Neuronal stem cell (in vitro differentiated cells): ENCODE measurements at regions not wholly inside any gene's neighbourhood (a gene's known extent, or its start where the extent isn't known, plus 50 kb on each side); places are given as distances from the start of the nearest gene placed in this dataset.

ENCODE experiments used
- DNase-seq: peaks from one replicate; pipeline ENCODE4 v3.0.0-alpha.2; 2013; ENCODE audit warnings: low spot score
- H2AFZ ChIP-seq: one replicate; pipeline ENCODE4 v1.6.1; 2013; ENCODE audit warnings: mild to moderate bottlenecking, low read length, inconsistent platforms
- H2AK5ac ChIP-seq: 2 replicates; pipeline ENCODE4 v1.6.1; 2013; ENCODE audit warnings: low read depth, mild to moderate bottlenecking, inconsistent platforms, low read length, moderate library complexity, mixed read lengths
- H2BK120ac ChIP-seq: 2 replicates; pipeline ENCODE4 v1.6.1; 2013; ENCODE audit warnings: low read depth, mild to moderate bottlenecking, inconsistent platforms, low read length, moderate library complexity, mixed read lengths
- H2BK12ac ChIP-seq: one replicate; pipeline ENCODE4 v1.6.1; 2013; ENCODE audit warnings: low read length, inconsistent platforms
- H2BK15ac ChIP-seq: 2 replicates; pipeline ENCODE4 v1.6.1; 2013; ENCODE audit warnings: mild to moderate bottlenecking, low read length, inconsistent platforms, mixed read lengths
- H2BK5ac ChIP-seq: one replicate; pipeline ENCODE4 v1.6.1; 2013; ENCODE audit warnings: inconsistent platforms, mild to moderate bottlenecking, low read length, moderate library complexity
- H3K14ac ChIP-seq: one replicate; pipeline ENCODE4 v1.6.1; 2013; ENCODE audit warnings: low read length, inconsistent platforms
- H3K18ac ChIP-seq: 2 replicates; pipeline ENCODE4 v1.6.1; 2013; ENCODE audit warnings: low read length, inconsistent platforms
- H3K23ac ChIP-seq: 2 replicates; pipeline ENCODE4 v1.6.1; 2013; ENCODE audit warnings: low read depth, mild to moderate bottlenecking, mixed read lengths, low read length, inconsistent platforms; ENCODE audit not compliant: poor library complexity
- H3K27ac ChIP-seq: replicated peaks from 3 replicates; pipeline ENCODE4 v1.5.1; 2013; ENCODE audit warnings: low read length, inconsistent platforms
- H3K27me3 ChIP-seq, 3 experiments: 2 replicates each; pipeline ENCODE4 v1.6.1; 2013; ENCODE audit warnings: low read length in 3 of 3, mild to moderate bottlenecking in 2 of 3, inconsistent platforms in 1 of 3, low read depth in 1 of 3, mixed read lengths in 1 of 3, moderate library complexity in 1 of 3; ENCODE audit not compliant: control insufficient read depth in 3 of 3, insufficient read depth in 3 of 3
- H3K36me3 ChIP-seq, 2 donors: replicated peaks in 1 of 2; 2 replicates each; pipeline ENCODE4 v1.6.1; 2013; ENCODE audit warnings: low read length in 2 of 2; ENCODE audit not compliant: control insufficient read depth in 2 of 2, insufficient read depth in 2 of 2
- H3K4ac ChIP-seq: 2 replicates; pipeline ENCODE4 v1.6.1; 2013; ENCODE audit warnings: inconsistent platforms, mild to moderate bottlenecking, low read length, moderate library complexity
- H3K4me1 ChIP-seq, 2 donors: 1 replicate in 1 of 2; 2 replicates in 1 of 2; pipeline ENCODE4 v1.6.1; 2013; ENCODE audit warnings: low read length in 2 of 2, low read depth in 1 of 2; ENCODE audit not compliant: control insufficient read depth in 2 of 2, insufficient read depth in 1 of 2
- H3K4me2 ChIP-seq: one replicate; pipeline ENCODE4 v1.6.1; 2013; ENCODE audit warnings: mild to moderate bottlenecking, low read length, inconsistent platforms; ENCODE audit not compliant: insufficient read depth, poor library complexity, severe bottlenecking
- H3K4me3 ChIP-seq, 2 donors: 2 replicates each; pipeline ENCODE4 v1.5.1; 2013; ENCODE audit warnings: low read length in 2 of 2, mild to moderate bottlenecking in 2 of 2, inconsistent platforms in 1 of 2, moderate library complexity in 1 of 2
- H3K79me1 ChIP-seq: one replicate; pipeline ENCODE4 v1.6.1; 2013; ENCODE audit warnings: low read depth, mild to moderate bottlenecking, inconsistent platforms, low read length, moderate library complexity
- H3K9ac ChIP-seq: one replicate; pipeline ENCODE4 v1.6.1; 2013; ENCODE audit warnings: mild to moderate bottlenecking, low read depth, low read length, inconsistent platforms; ENCODE audit not compliant: poor library complexity
- H3K9me3 ChIP-seq, 2 donors: replicated peaks in 1 of 2; 2 replicates each; pipeline versions ENCODE3 to v1.6.1; 2013; ENCODE audit warnings: low read length in 2 of 2, mild to moderate bottlenecking in 2 of 2, inconsistent platforms in 1 of 2, low read depth in 1 of 2, mixed read lengths in 1 of 2, moderate library complexity in 1 of 2; ENCODE audit not compliant: control insufficient read depth in 2 of 2, insufficient read depth in 1 of 2
- H4K8ac ChIP-seq: one replicate; pipeline ENCODE4 v1.6.1; 2013; ENCODE audit warnings: low read depth, mild to moderate bottlenecking, inconsistent platforms, low read length, moderate library complexity
- H4K91ac ChIP-seq: one replicate; pipeline ENCODE4 v1.6.1; 2013; ENCODE audit warnings: low read length, low read depth, mild to moderate bottlenecking, inconsistent platforms; ENCODE audit not compliant: poor library complexity
- WGBS, 2 donors: extraction: QIAGEN DNeasy Blood & Tissue Kit; methylation state at CpG; one replicate each; pipeline ENCODE4 v1.1.7; 2013; ENCODE audit warnings: missing lambda C conversion rate in 2 of 2, mixed read lengths in 1 of 2; ENCODE audit not compliant: insufficient read length in 2 of 2, insufficient replicate concordance in 1 of 2; ENCODE audit errors: extremely low coverage in 2 of 2; 5-methylcytosine and 5-hydroxymethylcytosine counted together

GRCh38 chr14:81766321-81766915 is 232.8 kb upstream of the SEL1L start:
- no peak overlapping the region for H3K9ac ChIP-seq
- no peak overlapping the region for H3K14ac ChIP-seq
- no peak overlapping the region for H4K8ac ChIP-seq
- no peaks in the 10 kb centered on the region for H3K9me3 ChIP-seq
- H3K4ac ChIP-seq = no peak overlapping the region
- no peak overlapping the region for H3K23ac ChIP-seq
- no peak overlapping the region for H2AFZ ChIP-seq
- DNase-seq = no peak
- no peak overlapping the region for H3K18ac ChIP-seq
- no peak overlapping the region for H2BK12ac ChIP-seq
- H3K36me3 ChIP-seq = no peaks in the 10 kb centered on the region
- no peak overlapping the region for H2BK15ac ChIP-seq
- H3K4me3 ChIP-seq = no peak overlapping the region
- no peak overlapping the region for H2AK5ac ChIP-seq
- no peak overlapping the region for H3K4me2 ChIP-seq
- no peak overlapping the region for H2BK120ac ChIP-seq
- peak overlapping the region; percentile 25 for H3K27ac ChIP-seq
- H3K79me1 ChIP-seq = no peaks in the 10 kb centered on the region
- peaks cover 0 to 6% of the 10 kb centered on the region in 2 donors for H3K4me1 ChIP-seq
- no peaks in the 10 kb centered on the region for H3K27me3 ChIP-seq
- no peak overlapping the region for H4K91ac ChIP-seq
- WGBS, 2 donors = no CpG with 5 or more reads among the region's 4 CpGs
- no peak overlapping the region for H2BK5ac ChIP-seq

GRCh38 chr14:81767266-81767995 is 233.8 kb upstream of the SEL1L start:
- Histone ChIP-seq H3K27ac (peak overlapping the region; percentile 56), H3K18ac (no peak overlapping the region), H3K4me1 (peaks cover 0 to 6% of the 10 kb centered on the region in 2 donors), H3K79me1 (no peaks in the 10 kb centered on the region), H4K8ac (no peak overlapping the region), H4K91ac (no peak overlapping the region), H3K4me2 (no peak overlapping the region), H2AFZ (no peak overlapping the region), H3K14ac (no peak overlapping the region), H2BK5ac (no peak overlapping the region), H2BK120ac (no peak overlapping the region), H3K36me3 (no peaks in the 10 kb centered on the region), H3K27me3 (no peaks in the 10 kb centered on the region), H2AK5ac (no peak overlapping the region), H3K4me3 (no peak overlapping the region), H2BK12ac (no peak overlapping the region), H3K23ac (no peak overlapping the region), H3K4ac (no peak overlapping the region), H2BK15ac (no peak overlapping the region), H3K9ac (no peak overlapping the region), H3K9me3 (no peaks in the 10 kb centered on the region)
- WGBS, 2 donors = no CpG with 5 or more reads among the region's 2 CpGs
- peak; percentile 8 for DNase-seq

- H2BK5ac ChIP-seq = no peak overlapping the region
- H3K27ac ChIP-seq = no peak overlapping the region
- no peaks in the 10 kb centered on the region for H3K36me3 ChIP-seq
- H2AFZ ChIP-seq = no peak overlapping the region
- no peak overlapping the region for H3K4me2 ChIP-seq
- H3K4me1 ChIP-seq = peaks cover 0 to 3% of the 10 kb centered on the region in 2 donors
- H2AK5ac ChIP-seq = no peak overlapping the region
- no peak overlapping the region for H2BK15ac ChIP-seq
- no peak overlapping the region for H3K9ac ChIP-seq
- H2BK12ac ChIP-seq = no peak overlapping the region
- H4K8ac ChIP-seq = no peak overlapping the region
- no peaks in the 10 kb centered on the region for H3K9me3 ChIP-seq
- no peak for DNase-seq
- no peak overlapping the region for H3K18ac ChIP-seq
- H3K79me1 ChIP-seq = no peaks in the 10 kb centered on the region
- H4K91ac ChIP-seq = no peak overlapping the region
- H3K27me3 ChIP-seq = no peaks in the 10 kb centered on the region
- no peak overlapping the region for H3K14ac ChIP-seq
- no peak overlapping the region for H3K4ac ChIP-seq
- H3K4me3 ChIP-seq = no peak overlapping the region
- no peak overlapping the region for H2BK120ac ChIP-seq
- H3K23ac ChIP-seq = no peak overlapping the region
Measured at GRCh38 chr14:81771651-81772275, 238.1 kb upstream of the SEL1L start.

GRCh38 chr14:81772381-81772780 is 238.7 kb upstream of the SEL1L start:
- Histone ChIP-seq H3K18ac (no peak overlapping the region), H3K4me1 (peaks cover 0 to 3% of the 10 kb centered on the region in 2 donors), H3K79me1 (no peaks in the 10 kb centered on the region), H2AFZ (no peak overlapping the region), H3K4me3 (no peak overlapping the region), H3K9ac (no peak overlapping the region), H3K14ac (no peak overlapping the region), H3K27ac (no peak overlapping the region), H3K36me3 (no peaks in the 10 kb centered on the region), H2BK12ac (no peak overlapping the region), H3K4ac (no peak overlapping the region), H2AK5ac (no peak overlapping the region), H2BK5ac (no peak overlapping the region), H4K91ac (no peak overlapping the region), H3K27me3 (no peaks in the 10 kb centered on the region), H2BK120ac (no peak overlapping the region), H3K9me3 (no peaks in the 10 kb centered on the region), H2BK15ac (no peak overlapping the region), H3K23ac (no peak overlapping the region), H4K8ac (no peak overlapping the region), H3K4me2 (no peak overlapping the region)
- WGBS, 2 donors = no CpG with 5 or more reads among the region's 1 CpG
- no peak for DNase-seq
